HG03139 (cell line): ENCODE measurements at regions not wholly inside any gene's neighbourhood (a gene's known extent, or its start where the extent isn't known, plus 50 kb on each side); places are given as distances from the start of the nearest gene placed in this dataset.
"Not testable (repeated sequence)": the region's sequence is repeated elsewhere in the genome, so short reads cannot be mapped to it uniquely, and the experiment has no call there.

Experiments
- ATAC-seq: cut with Tn5 transposase; IDR thresholded peaks from one replicate; pipeline ENCODE4 v1.9.1; 2021; ENCODE audit not compliant: unreplicated experiment

- ATAC-seq, result no peak
Observed at GRCh38 chr5:113652161-113652560, 138.7 kb downstream of the YTHDC2 start.

- ATAC-seq, result no peak
Observed at GRCh38 chr5:113654828-113655227, 141.3 kb downstream of the YTHDC2 start.

- no peak for ATAC-seq
Observed at GRCh38 chr5:113660206-113660605, 146.7 kb downstream of the YTHDC2 start.

GRCh38 chr5:113660706-113661250 lies 147.3 kb downstream of the YTHDC2 start:
- no peak for ATAC-seq

GRCh38 chr5:113663879-113664541 lies 150.5 kb downstream of the YTHDC2 start:
- no peak for ATAC-seq

- no peak for ATAC-seq
Observed at GRCh38 chr5:113673041-113673440, 159.5 kb downstream of the YTHDC2 start.

GRCh38 chr5:113675166-113675565 lies 161.7 kb downstream of the YTHDC2 start:
- no peak for ATAC-seq

- no peak for ATAC-seq
Observed at GRCh38 chr5:113678202-113678601, 164.7 kb downstream of the YTHDC2 start.

- ATAC-seq, result peak; percentile 59
Observed at GRCh38 chr5:113678924-113679575, 165.6 kb downstream of the YTHDC2 start.

- no peak for ATAC-seq
Observed at GRCh38 chr5:113680534-113680933, 167.0 kb downstream of the YTHDC2 start.

GRCh38 chr5:113682497-113683136 lies 169.1 kb downstream of the YTHDC2 start:
- ATAC-seq, result no peak

- no peak for ATAC-seq
Observed at GRCh38 chr5:113683211-113683610, 169.7 kb downstream of the YTHDC2 start.

- ATAC-seq, result no peak
Observed at GRCh38 chr5:113686599-113686998, 173.1 kb downstream of the YTHDC2 start.

GRCh38 chr5:113689647-113690046 lies 176.2 kb downstream of the YTHDC2 start:
- ATAC-seq, result no peak

GRCh38 chr5:113692466-113692865 lies 179.0 kb downstream of the YTHDC2 start:
- ATAC-seq, result no peak

- no peak for ATAC-seq
Observed at GRCh38 chr5:113692891-113693457, 179.5 kb downstream of the YTHDC2 start.

GRCh38 chr5:113693701-113694100 lies 180.2 kb downstream of the YTHDC2 start:
- ATAC-seq, result no peak

GRCh38 chr5:113694576-113694975 lies 181.1 kb downstream of the YTHDC2 start:
- no peak for ATAC-seq

GRCh38 chr5:113703266-113703665 lies 189.8 kb downstream of the YTHDC2 start:
- ATAC-seq, result no peak

- no peak for ATAC-seq
Observed at GRCh38 chr5:113705657-113706056, 192.2 kb downstream of the YTHDC2 start.

- no peak for ATAC-seq
Observed at GRCh38 chr5:113713051-113713450, 199.6 kb downstream of the YTHDC2 start.

- not testable (repeated sequence) for ATAC-seq
Observed at GRCh38 chr5:113715921-113716320, 202.4 kb downstream of the YTHDC2 start.
